ENCODE measurements at regions not wholly inside any gene's neighbourhood (a gene's known extent, or its start where the extent isn't known, plus 50 kb on each side); places are given as distances from the start of the nearest gene placed in this dataset.
A peak's percentile ranks its signal among the peaks of the same experiment; 100 is the strongest.

GRCh38 chr11:81487109-81487508, 1246.6 kb downstream of the FAM181B start:
- Histone ChIP-seq H3K4me3 (ENCODE audit: low read depth, low read length) (no peak overlapping the region), H3K14ac (ENCODE audit: low read length) (no peak overlapping the region), H3K79me2 (ENCODE audit: control insufficient read depth, insufficient read depth, low read length, poor library complexity) (no peaks in the 10 kb centered on the region)

DNA sequence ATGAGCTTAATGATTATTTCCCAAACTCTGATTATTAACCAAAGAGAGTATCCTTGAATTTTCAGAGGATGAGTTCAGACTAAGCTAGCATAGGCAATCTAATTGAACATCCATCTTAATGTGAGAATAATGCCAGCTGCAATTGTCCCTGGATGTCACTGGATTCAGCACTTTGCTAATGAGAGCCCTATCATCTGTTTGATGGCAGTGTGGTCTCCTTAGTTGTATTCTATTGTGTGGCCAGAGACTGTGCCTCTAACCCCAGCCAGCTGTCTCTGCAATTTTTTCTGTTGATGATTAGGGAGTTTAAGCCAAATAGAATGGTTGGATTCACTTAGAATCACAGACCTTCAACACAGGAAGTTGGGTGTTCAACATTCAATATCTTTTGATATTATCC, 1249.5 kb downstream of the FAM181B start:
- Histone ChIP-seq H3K27me3 (ENCODE audit: insufficient read depth, low read length) (no peaks in the 10 kb centered on the region), H2AFZ (ENCODE audit: insufficient read depth, low read length, poor library complexity) (no peak overlapping the region), H3K79me2 (ENCODE audit: control insufficient read depth, insufficient read depth, low read length, poor library complexity) (no peaks in the 10 kb centered on the region), H4K91ac (ENCODE audit: low read depth, low read length) (no peak overlapping the region), H3K36me3 (ENCODE audit: control insufficient read depth in 1 of 2, insufficient read depth in 2 of 2, low read length in 2 of 2) (no peaks in the 10 kb centered on the region), H3K27ac (ENCODE audit: low read depth, low read length) (no peak overlapping the region), H3K4ac (ENCODE audit: low read depth, low read length) (no peak overlapping the region), H2BK5ac (ENCODE audit: low read depth, low read length, poor library complexity) (no peak overlapping the region), H3K4me2 (ENCODE audit: low read length) (no peak overlapping the region), H3K4me1 (ENCODE audit: control insufficient read depth in 1 of 2, insufficient read depth in 2 of 2, low read length in 2 of 2) (no peaks in the 10 kb centered on the region), H2AK5ac (ENCODE audit: low read length) (no peak overlapping the region), H3K9me3 (ENCODE audit: insufficient read depth, low read depth, low read length) (no peaks in the 10 kb centered on the region), H4K12ac (ENCODE audit: low read depth, low read length) (no peak overlapping the region), H3K14ac (ENCODE audit: low read length) (no peak overlapping the region), H3K23ac (ENCODE audit: low read length) (no peak overlapping the region), H3K18ac (ENCODE audit: low read length) (no peak overlapping the region), H3K4me3 (ENCODE audit: low read depth, low read length) (no peak overlapping the region), H3K79me1 (ENCODE audit: low read length) (no peaks in the 10 kb centered on the region), H3K9ac (ENCODE audit: low read length) (no peak overlapping the region), H4K8ac (ENCODE audit: low read depth, low read length) (no peak overlapping the region), H2BK12ac (ENCODE audit: low read length) (no peak overlapping the region), H2BK120ac (ENCODE audit: insufficient read depth, low read length, poor library complexity) (no peak overlapping the region)
- no peak for DNase-seq

More at GRCh38 chr11:81487109-81487508, 1246.6 kb downstream of the FAM181B start:
- H2BK5ac ChIP-seq (ENCODE audit: low read depth, low read length, poor library complexity) = no peak overlapping the region
- H3K79me1 ChIP-seq (ENCODE audit: low read length) = no peaks in the 10 kb centered on the region
- no peak for DNase-seq
- H2BK120ac ChIP-seq (ENCODE audit: insufficient read depth, low read length, poor library complexity) = no peak overlapping the region
- no peak overlapping the region for H2BK12ac ChIP-seq (ENCODE audit: low read length)
- no peak overlapping the region for H3K4ac ChIP-seq (ENCODE audit: low read depth, low read length)
- no peak overlapping the region for H3K27ac ChIP-seq (ENCODE audit: low read depth, low read length)
- H3K23ac ChIP-seq (ENCODE audit: low read length) = no peak overlapping the region
- H3K9ac ChIP-seq (ENCODE audit: low read length) = no peak overlapping the region
- H4K12ac ChIP-seq (ENCODE audit: low read depth, low read length) = no peak overlapping the region
- no peaks in the 10 kb centered on the region for H3K4me1 ChIP-seq (ENCODE audit: control insufficient read depth in 1 of 2, insufficient read depth in 2 of 2, low read length in 2 of 2)
- H4K91ac ChIP-seq (ENCODE audit: low read depth, low read length) = no peak overlapping the region
- no peaks in the 10 kb centered on the region for H3K27me3 ChIP-seq (ENCODE audit: insufficient read depth, low read length)
- H3K18ac ChIP-seq (ENCODE audit: low read length) = no peak overlapping the region
- H2AFZ ChIP-seq (ENCODE audit: insufficient read depth, low read length, poor library complexity) = no peak overlapping the region
- H3K4me2 ChIP-seq (ENCODE audit: low read length) = no peak overlapping the region
- H3K9me3 ChIP-seq (ENCODE audit: insufficient read depth, low read depth, low read length) = no peaks in the 10 kb centered on the region
- no peaks in the 10 kb centered on the region for H3K36me3 ChIP-seq (ENCODE audit: control insufficient read depth in 1 of 2, insufficient read depth in 2 of 2, low read length in 2 of 2)
- WGBS (ENCODE audit: extremely low coverage, insufficient coverage, insufficient read length) = no CpG with 5 or more reads among the region's 1 CpG
- no peak overlapping the region for H2AK5ac ChIP-seq (ENCODE audit: low read length)
- H4K8ac ChIP-seq (ENCODE audit: low read depth, low read length) = no peak overlapping the region

DNA sequence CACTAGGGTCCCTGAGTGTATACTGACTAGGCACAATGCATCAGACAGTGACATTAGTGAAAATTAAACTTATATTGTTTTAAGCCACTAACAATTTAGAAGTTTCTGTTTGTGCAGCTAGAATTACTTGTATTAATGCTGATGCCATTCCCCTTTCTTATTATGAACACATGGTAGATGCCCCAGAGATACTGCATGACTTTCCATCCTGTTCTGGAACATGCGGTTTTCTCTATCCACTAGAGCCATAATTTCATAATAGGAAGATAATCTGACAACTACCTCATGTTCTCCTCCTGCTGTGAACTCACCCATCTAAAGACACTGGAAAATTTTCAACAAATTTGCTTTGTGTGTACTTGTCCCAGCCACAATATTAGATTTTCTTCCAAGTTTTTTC, 1256.4 kb downstream of the FAM181B start:
- H4K8ac ChIP-seq (ENCODE audit: low read depth, low read length) = no peak overlapping the region
- DNase-seq = no peak
- no peak overlapping the region for H3K4ac ChIP-seq (ENCODE audit: low read depth, low read length)
- no peak overlapping the region for H2AK5ac ChIP-seq (ENCODE audit: low read length)
- H3K4me2 ChIP-seq (ENCODE audit: low read length) = no peak overlapping the region
- H3K27ac ChIP-seq (ENCODE audit: low read depth, low read length) = no peak overlapping the region
- no CpG with 5 or more reads among the region's 1 CpG for WGBS (ENCODE audit: extremely low coverage, insufficient coverage, insufficient read length)
- H4K12ac ChIP-seq (ENCODE audit: low read depth, low read length) = no peak overlapping the region
- H2AFZ ChIP-seq (ENCODE audit: insufficient read depth, low read length, poor library complexity) = no peak overlapping the region
- H4K91ac ChIP-seq (ENCODE audit: low read depth, low read length) = no peak overlapping the region
- no peak overlapping the region for H3K4me3 ChIP-seq (ENCODE audit: low read depth, low read length)
- H3K9me3 ChIP-seq (ENCODE audit: insufficient read depth, low read depth, low read length) = no peaks in the 10 kb centered on the region
- no peaks in the 10 kb centered on the region for H3K27me3 ChIP-seq (ENCODE audit: insufficient read depth, low read length)
- H3K9ac ChIP-seq (ENCODE audit: low read length) = no peak overlapping the region
- no peak overlapping the region for H2BK5ac ChIP-seq (ENCODE audit: low read depth, low read length, poor library complexity)
- H3K36me3 ChIP-seq (ENCODE audit: control insufficient read depth in 1 of 2, insufficient read depth in 2 of 2, low read length in 2 of 2) = no peaks in the 10 kb centered on the region
- no peak overlapping the region for H3K18ac ChIP-seq (ENCODE audit: low read length)
- no peak overlapping the region for H3K23ac ChIP-seq (ENCODE audit: low read length)
- H2BK12ac ChIP-seq (ENCODE audit: low read length) = no peak overlapping the region
- no peaks in the 10 kb centered on the region for H3K79me2 ChIP-seq (ENCODE audit: control insufficient read depth, insufficient read depth, low read length, poor library complexity)
- peaks cover 0 to 3% of the 10 kb centered on the region in 2 experiments for H3K4me1 ChIP-seq (ENCODE audit: control insufficient read depth in 1 of 2, insufficient read depth in 2 of 2, low read length in 2 of 2)
- no peaks in the 10 kb centered on the region for H3K79me1 ChIP-seq (ENCODE audit: low read length)
- H3K14ac ChIP-seq (ENCODE audit: low read length) = no peak overlapping the region
- H2BK120ac ChIP-seq (ENCODE audit: insufficient read depth, low read length, poor library complexity) = no peak overlapping the region

DNA sequence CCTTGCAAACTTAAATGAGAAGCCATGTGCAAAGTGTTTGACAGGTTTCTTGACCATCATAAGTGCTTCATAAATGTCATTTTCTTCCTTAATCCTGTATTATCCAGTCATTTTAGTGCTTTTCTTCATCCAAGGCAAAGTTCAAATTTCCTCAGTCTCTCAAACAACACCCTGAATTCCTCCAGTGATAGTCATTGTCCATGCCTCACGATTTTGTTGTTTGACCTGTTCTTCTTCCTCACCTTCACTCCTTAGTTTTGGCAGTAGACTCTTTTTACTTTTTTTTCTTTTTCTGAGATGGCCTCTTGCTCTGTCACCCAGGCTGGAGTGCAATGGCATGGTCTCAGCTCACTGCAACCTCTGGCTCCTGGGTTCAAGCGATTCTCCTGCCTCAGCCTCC, 1257.3 kb downstream of the FAM181B start:
- Histone ChIP-seq H2AK5ac (ENCODE audit: low read length) (no peak overlapping the region), H2AFZ (ENCODE audit: insufficient read depth, low read length, poor library complexity) (no peak overlapping the region), H3K27ac (ENCODE audit: low read depth, low read length) (no peak overlapping the region), H3K4ac (ENCODE audit: low read depth, low read length) (no peak overlapping the region), H4K91ac (ENCODE audit: low read depth, low read length) (no peak overlapping the region), H3K27me3 (ENCODE audit: insufficient read depth, low read length) (no peaks in the 10 kb centered on the region), H4K12ac (ENCODE audit: low read depth, low read length) (no peak overlapping the region), H3K36me3 (ENCODE audit: control insufficient read depth in 1 of 2, insufficient read depth in 2 of 2, low read length in 2 of 2) (no peaks in the 10 kb centered on the region), H3K79me2 (ENCODE audit: control insufficient read depth, insufficient read depth, low read length, poor library complexity) (no peaks in the 10 kb centered on the region), H3K23ac (ENCODE audit: low read length) (no peak overlapping the region), H3K18ac (ENCODE audit: low read length) (no peak overlapping the region), H2BK120ac (ENCODE audit: insufficient read depth, low read length, poor library complexity) (no peak overlapping the region), H3K4me3 (ENCODE audit: low read depth, low read length) (no peak overlapping the region), H3K9ac (ENCODE audit: low read length) (no peak overlapping the region), H4K8ac (ENCODE audit: low read depth, low read length) (no peak overlapping the region), H3K79me1 (ENCODE audit: low read length) (no peaks in the 10 kb centered on the region), H3K4me1 (ENCODE audit: control insufficient read depth in 1 of 2, insufficient read depth in 2 of 2, low read length in 2 of 2) (peaks cover 0 to 3% of the 10 kb centered on the region in 2 experiments), H2BK12ac (ENCODE audit: low read length) (no peak overlapping the region), H3K9me3 (ENCODE audit: insufficient read depth, low read depth, low read length) (no peaks in the 10 kb centered on the region), H2BK5ac (ENCODE audit: low read depth, low read length, poor library complexity) (no peak overlapping the region), H3K4me2 (ENCODE audit: low read length) (peak overlapping the region; percentile 16), H3K14ac (ENCODE audit: low read length) (no peak overlapping the region)
- peak in 1 of 2 donors; percentile 6 for DNase-seq
- no CpG with 5 or more reads among the region's 2 CpGs for WGBS (ENCODE audit: extremely low coverage, insufficient coverage, insufficient read length)

Data from trophoblast cell (in vitro differentiated cells and primary cell).